CD8-positive, alpha-beta memory T cell (primary cell): ENCODE measurements at regions not wholly inside any gene's neighbourhood (a gene's known extent, or its start where the extent isn't known, plus 50 kb on each side); places are given as distances from the start of the nearest gene placed in this dataset.

ENCODE experiments used
- CTCF ChIA-PET: fragments of 350-600 bp; sonication (Branson Sonifier 250); formaldehyde crosslinking; loops from one replicate; lab custom pipeline; 2021; ENCODE audit warnings: antibody characterized with exemption; lab: Charles Lee
- POLR2A ChIA-PET: fragments of 350-600 bp; sonication (Branson Sonifier 250); formaldehyde crosslinking; loops from one replicate; lab custom pipeline; 2021; ENCODE audit warnings: antibody characterized with exemption; lab: Charles Lee
- DNase-seq, 5 donors: peaks; one replicate each; pipeline versions ENCODE4 v3.0.0 to v3.0.0-alpha.2; 2020 to 2022; ENCODE audit warnings: mixed read lengths in 1 of 5
- H3K27ac ChIP-seq: one replicate; pipeline ENCODE4 v1.7.0; 2013; ENCODE audit warnings: low read depth, mild to moderate bottlenecking, low read length, moderate library complexity
- H3K27me3 ChIP-seq: 2 replicates; pipeline ENCODE4 v1.7.0; 2013; ENCODE audit warnings: low read length, mild to moderate bottlenecking; ENCODE audit not compliant: insufficient read depth, poor library complexity, severe bottlenecking
- H3K36me3 ChIP-seq: 2 replicates; pipeline ENCODE4 v1.7.0; 2013; ENCODE audit warnings: mild to moderate bottlenecking, low read length, moderate library complexity; ENCODE audit not compliant: insufficient read depth
- H3K4me1 ChIP-seq: 2 replicates; pipeline ENCODE4 v1.7.0; 2013; ENCODE audit warnings: mild to moderate bottlenecking, low read length, moderate library complexity; ENCODE audit not compliant: insufficient read depth
- H3K4me3 ChIP-seq: 2 replicates; pipeline ENCODE4 v1.7.0; 2013; ENCODE audit warnings: mild to moderate bottlenecking, low read length
- H3K9me3 ChIP-seq: 2 replicates; pipeline ENCODE4 v1.7.0; 2013; ENCODE audit warnings: mild to moderate bottlenecking, low read length
- H3K27ac Mint-ChIP-seq, 8 donors: one replicate each; pipeline ENCODE4 v1.8.0; 2020 to 2021; ENCODE audit warnings: mixed read lengths in 8 of 8, mild to moderate bottlenecking in 6 of 8, inconsistent platforms in 3 of 8, moderate library complexity in 3 of 8
- H3K27me3 Mint-ChIP-seq, 2 donors: one replicate each; pipeline ENCODE4 v1.8.0; 2020 to 2021; ENCODE audit warnings: mixed read lengths in 2 of 2, mild to moderate bottlenecking in 1 of 2, moderate library complexity in 1 of 2
- H3K36me3 Mint-ChIP-seq, 3 donors: one replicate each; pipeline ENCODE4 v1.8.0; 2020 to 2021; ENCODE audit warnings: mixed read lengths in 3 of 3, inconsistent platforms in 1 of 3, mild to moderate bottlenecking in 1 of 3
- H3K4me1 Mint-ChIP-seq, 3 donors: one replicate each; pipeline ENCODE4 v1.8.0; 2020 to 2021; ENCODE audit warnings: mixed read lengths in 3 of 3, inconsistent platforms in 1 of 3, mild to moderate bottlenecking in 1 of 3
- H3K4me3 Mint-ChIP-seq, 7 donors: one replicate each; pipeline ENCODE4 v1.8.0; 2020 to 2021; ENCODE audit warnings: mixed read lengths in 7 of 7, mild to moderate bottlenecking in 6 of 7, moderate library complexity in 4 of 7, inconsistent platforms in 2 of 7
- H3K9me3 Mint-ChIP-seq, 5 donors: one replicate each; pipeline ENCODE4 v1.8.0; 2020 to 2022; ENCODE audit warnings: mixed read lengths in 5 of 5, mild to moderate bottlenecking in 3 of 5, moderate library complexity in 2 of 5, inconsistent platforms in 1 of 5

DNA sequence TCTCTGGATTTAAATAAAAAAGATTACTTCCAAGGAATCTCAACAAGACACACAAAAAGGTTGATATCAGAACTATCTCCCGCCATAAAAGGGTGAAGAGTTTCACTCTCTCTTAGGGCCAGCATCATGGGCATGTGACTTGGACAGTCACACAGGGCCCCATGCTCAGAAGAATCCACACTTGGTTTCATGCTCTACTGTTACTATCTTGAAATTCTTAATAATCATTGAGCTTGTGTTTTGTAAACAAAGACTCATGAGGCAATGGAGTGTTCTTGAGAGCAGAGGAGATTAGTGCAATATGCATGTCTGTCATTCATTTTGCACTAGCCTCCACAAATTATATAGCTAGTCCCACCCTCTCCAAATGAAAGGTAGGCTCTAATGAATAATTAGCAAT is 58.4 kb downstream of the HMHB1 start:
- no peak overlapping the region for H3K27ac Mint-ChIP-seq
- ChIA-PET CTCF (no interaction called here), POLR2A (no interaction called here)
- H3K27me3 Mint-ChIP-seq, result peaks cover 6 to 15% of the 10 kb centered on the region in 2 donors
- Histone ChIP-seq H3K36me3 (no peaks in the 10 kb centered on the region), H3K27me3 (no peaks in the 10 kb centered on the region), H3K9me3 (no peaks in the 10 kb centered on the region), H3K4me1 (no peaks in the 10 kb centered on the region), H3K4me3 (no peak overlapping the region), H3K27ac (no peak overlapping the region)
- H3K4me1 Mint-ChIP-seq, result no peaks in the 10 kb centered on the region
- no peak for DNase-seq
- H3K36me3 Mint-ChIP-seq, result peaks cover 0 to 6% (median 0%) of the 10 kb centered on the region in 3 donors
- H3K9me3 Mint-ChIP-seq, result no peaks in the 10 kb centered on the region
- no peak overlapping the region for H3K4me3 Mint-ChIP-seq

DNA sequence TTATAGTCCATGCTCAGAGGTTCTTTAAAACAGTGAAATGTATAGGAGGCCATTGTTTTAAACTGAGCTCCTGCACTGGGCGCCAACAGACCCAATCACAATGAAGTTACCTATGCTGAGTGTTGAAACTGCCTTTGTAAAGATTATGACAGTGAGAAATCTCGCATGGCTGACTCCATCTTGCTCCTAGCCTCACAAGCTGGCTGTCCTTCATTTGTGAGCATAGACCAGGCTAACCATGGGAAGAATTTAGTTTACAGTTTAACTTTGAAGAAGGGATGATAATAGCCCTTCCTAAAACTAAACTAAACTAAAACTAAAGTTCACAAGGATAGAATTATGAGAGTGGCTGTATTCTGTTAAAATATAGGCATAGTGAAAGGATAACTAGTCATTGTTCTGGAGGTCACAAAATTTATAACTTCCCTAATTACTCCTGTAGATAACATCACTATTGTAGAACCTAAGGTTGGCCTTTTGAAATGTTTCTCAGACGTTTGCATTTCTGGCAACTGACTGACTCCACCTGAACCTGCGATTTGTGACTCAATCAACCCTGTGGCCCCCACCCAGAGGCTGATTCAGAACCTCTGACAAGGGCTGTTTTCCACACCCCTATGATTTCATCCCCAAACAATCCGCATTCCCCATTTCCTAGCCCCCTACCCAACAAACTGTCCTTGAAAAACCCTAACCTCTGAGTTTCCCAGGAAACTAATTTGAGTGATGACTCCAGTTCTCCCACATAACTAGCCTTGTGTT is 59.1 kb downstream of the HMHB1 start:
- Mint-ChIP-seq H3K4me1 (no peaks in the 10 kb centered on the region), H3K36me3 (peaks cover 0 to 6% (median 0%) of the 10 kb centered on the region in 3 donors), H3K27me3 (peaks cover 6 to 15% of the 10 kb centered on the region in 2 donors), H3K9me3 (no peaks in the 10 kb centered on the region), H3K4me3 (no peak overlapping the region), H3K27ac (peak overlapping the region in 1 of 8 donors; percentile 29)
- H3K4me3 ChIP-seq, result no peak overlapping the region
- H3K9me3 ChIP-seq, result no peaks in the 10 kb centered on the region
- no peak overlapping the region for H3K27ac ChIP-seq
- ChIA-PET CTCF (no interaction called here), POLR2A (no interaction called here)
- no peaks in the 10 kb centered on the region for H3K36me3 ChIP-seq
- H3K4me1 ChIP-seq, result no peaks in the 10 kb centered on the region
- no peak for DNase-seq
- no peaks in the 10 kb centered on the region for H3K27me3 ChIP-seq

DNA sequence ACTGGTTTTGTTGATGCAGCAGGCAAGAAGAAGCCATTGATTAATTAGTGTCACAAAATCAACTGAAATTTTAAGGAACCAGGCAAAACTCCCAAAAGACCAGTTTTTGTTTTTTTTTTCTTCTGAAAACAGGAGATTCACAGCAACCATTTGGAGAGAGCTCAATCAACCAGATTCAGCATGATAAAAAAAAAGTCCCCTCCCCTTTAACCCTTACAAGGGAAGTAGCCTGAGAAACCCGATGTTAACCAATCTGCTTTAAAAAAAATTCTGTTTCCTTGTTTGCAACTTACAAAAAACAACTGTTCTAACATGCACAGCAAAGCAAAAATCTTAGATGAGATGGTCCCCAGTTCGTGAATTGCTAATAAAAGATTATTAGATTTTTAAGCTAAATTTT is 59.7 kb downstream of the HMHB1 start:
- Mint-ChIP-seq H3K27ac (no peak overlapping the region), H3K4me3 (no peak overlapping the region), H3K9me3 (no peaks in the 10 kb centered on the region), H3K36me3 (peaks cover 0 to 6% (median 0%) of the 10 kb centered on the region in 3 donors), H3K4me1 (no peaks in the 10 kb centered on the region), H3K27me3 (peaks cover 6 to 15% of the 10 kb centered on the region in 2 donors)
- CTCF ChIA-PET, result no interaction called here
- DNase-seq, result no peak
- Histone ChIP-seq H3K9me3 (no peaks in the 10 kb centered on the region), H3K4me1 (no peaks in the 10 kb centered on the region), H3K27ac (no peak overlapping the region), H3K36me3 (no peaks in the 10 kb centered on the region), H3K4me3 (no peak overlapping the region), H3K27me3 (no peaks in the 10 kb centered on the region)
- POLR2A ChIA-PET, result no interaction called here

DNA sequence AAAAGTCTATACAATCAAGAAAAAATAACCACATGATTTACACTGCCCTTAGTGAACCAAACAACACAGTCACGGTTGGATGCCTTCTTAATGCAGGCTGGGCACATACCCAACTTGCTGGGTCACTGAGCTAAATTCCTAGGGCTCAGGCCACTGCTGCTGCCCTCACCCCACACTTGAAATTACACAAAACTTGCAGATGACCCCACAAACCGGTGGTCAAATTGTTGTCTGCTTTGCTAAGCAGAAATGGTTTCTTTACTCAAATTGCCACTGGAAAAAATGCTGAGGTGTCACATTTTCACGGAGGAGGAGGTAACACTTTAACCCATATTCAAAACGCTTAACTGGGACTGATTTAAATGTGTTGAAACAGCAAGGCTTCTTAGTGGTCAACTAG is 62.4 kb downstream of the HMHB1 start:
- Mint-ChIP-seq H3K27me3 (peaks cover 5 to 12% of the 10 kb centered on the region in 2 donors), H3K9me3 (no peaks in the 10 kb centered on the region), H3K36me3 (peaks cover 0 to 6% (median 0%) of the 10 kb centered on the region in 3 donors), H3K4me3 (no peak overlapping the region), H3K4me1 (no peaks in the 10 kb centered on the region), H3K27ac (no peak overlapping the region)
- ChIA-PET POLR2A (no interaction called here), CTCF (no interaction called here)
- no peak overlapping the region for H3K27ac ChIP-seq
- H3K4me1 ChIP-seq, result no peaks in the 10 kb centered on the region
- H3K27me3 ChIP-seq, result no peaks in the 10 kb centered on the region
- no peaks in the 10 kb centered on the region for H3K36me3 ChIP-seq
- H3K4me3 ChIP-seq, result no peak overlapping the region
- DNase-seq, result no peak
- no peaks in the 10 kb centered on the region for H3K9me3 ChIP-seq

DNA sequence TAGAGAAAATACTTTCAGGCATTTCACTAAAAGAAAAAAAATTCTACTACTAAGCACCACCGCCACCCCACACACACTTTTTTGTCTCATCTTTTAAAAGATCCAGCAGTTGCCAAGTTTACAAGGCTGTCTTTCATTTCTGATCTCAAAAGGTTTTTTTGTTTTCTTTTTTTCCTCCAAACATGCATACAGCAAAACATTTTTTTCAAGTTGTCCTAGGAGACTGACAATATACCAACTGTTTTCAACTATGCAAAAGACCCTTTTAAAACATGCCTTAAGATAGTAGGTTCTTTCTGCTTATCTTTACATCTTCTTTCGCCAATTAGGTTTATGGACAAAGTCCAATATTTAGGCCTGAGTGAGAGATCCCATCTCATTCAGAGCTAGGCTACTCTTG is 65.2 kb downstream of the HMHB1 start:
- ChIA-PET CTCF (no interaction called here), POLR2A (no interaction called here)
- Histone ChIP-seq H3K36me3 (no peaks in the 10 kb centered on the region), H3K27me3 (no peaks in the 10 kb centered on the region), H3K4me1 (no peaks in the 10 kb centered on the region), H3K4me3 (no peak overlapping the region), H3K27ac (no peak overlapping the region), H3K9me3 (no peaks in the 10 kb centered on the region)
- H3K9me3 Mint-ChIP-seq, result no peaks in the 10 kb centered on the region
- H3K4me1 Mint-ChIP-seq, result no peaks in the 10 kb centered on the region
- no peak for DNase-seq
- H3K27ac Mint-ChIP-seq, result no peak overlapping the region
- H3K27me3 Mint-ChIP-seq, result peaks cover 2 to 11% of the 10 kb centered on the region in 2 donors
- no peaks in the 10 kb centered on the region for H3K36me3 Mint-ChIP-seq
- no peak overlapping the region for H3K4me3 Mint-ChIP-seq

DNA sequence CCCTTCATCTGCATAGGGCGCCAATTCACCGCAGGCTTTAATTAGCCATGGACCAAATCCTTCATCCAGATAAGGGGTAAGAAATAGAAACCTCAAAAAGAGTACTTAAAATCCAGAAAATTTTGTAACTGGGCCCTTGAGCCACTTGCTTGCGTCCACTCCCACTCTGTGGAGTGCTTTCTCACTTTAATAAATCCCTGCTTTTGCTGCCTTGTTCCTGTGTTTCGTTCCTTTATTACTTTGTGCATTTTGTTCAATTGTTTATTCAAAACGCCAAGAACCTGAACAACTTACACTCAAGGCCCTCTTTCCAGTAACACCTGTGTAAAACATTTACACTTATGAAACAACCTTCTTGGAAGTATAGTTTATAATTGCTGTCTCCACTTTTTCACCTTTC is 66.5 kb downstream of the HMHB1 start:
- Mint-ChIP-seq H3K4me3 (no peak overlapping the region), H3K9me3 (no peaks in the 10 kb centered on the region), H3K27ac (no peak overlapping the region), H3K36me3 (no peaks in the 10 kb centered on the region), H3K27me3 (peaks cover 2 to 11% of the 10 kb centered on the region in 2 donors), H3K4me1 (no peaks in the 10 kb centered on the region)
- ChIA-PET POLR2A (no interaction called here), CTCF (no interaction called here)
- Histone ChIP-seq H3K27me3 (no peaks in the 10 kb centered on the region), H3K27ac (no peak overlapping the region), H3K4me1 (no peaks in the 10 kb centered on the region), H3K4me3 (no peak overlapping the region), H3K36me3 (no peaks in the 10 kb centered on the region), H3K9me3 (no peaks in the 10 kb centered on the region)
- no peak for DNase-seq

DNA sequence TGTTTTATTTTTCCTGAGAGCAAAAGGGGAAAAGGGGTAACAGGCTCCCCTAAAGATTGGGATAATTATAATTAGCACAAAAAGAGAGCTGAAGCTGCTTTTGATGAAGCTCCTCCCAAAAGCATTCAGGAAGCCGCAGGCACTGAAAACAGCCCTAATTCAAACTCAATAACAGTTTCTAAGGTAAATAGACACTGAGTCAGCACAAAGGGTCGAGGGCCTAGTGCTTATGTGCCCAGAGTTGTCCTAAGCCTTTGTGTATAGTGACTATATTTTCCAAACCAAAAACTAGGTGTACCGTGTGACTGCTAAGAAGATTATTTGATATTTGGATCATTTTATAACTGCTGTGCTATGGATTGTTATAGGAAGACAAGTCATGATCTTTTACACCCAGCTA is 67.7 kb downstream of the HMHB1 start:
- Mint-ChIP-seq H3K36me3 (no peaks in the 10 kb centered on the region), H3K27ac (no peak overlapping the region), H3K9me3 (no peaks in the 10 kb centered on the region), H3K4me3 (no peak overlapping the region), H3K4me1 (no peaks in the 10 kb centered on the region), H3K27me3 (peaks cover 2 to 11% of the 10 kb centered on the region in 2 donors)
- ChIA-PET POLR2A (no interaction called here), CTCF (interaction anchor here (1.0 kb wide), 1 partner anchor 11 kb away, joined by 3 read pairs; no protein-coding TSS in a partner anchor)
- H3K27ac ChIP-seq, result no peak overlapping the region
- no peaks in the 10 kb centered on the region for H3K36me3 ChIP-seq
- no peaks in the 10 kb centered on the region for H3K4me1 ChIP-seq
- H3K9me3 ChIP-seq, result no peaks in the 10 kb centered on the region
- H3K4me3 ChIP-seq, result no peak overlapping the region
- no peaks in the 10 kb centered on the region for H3K27me3 ChIP-seq
- no peak for DNase-seq

DNA sequence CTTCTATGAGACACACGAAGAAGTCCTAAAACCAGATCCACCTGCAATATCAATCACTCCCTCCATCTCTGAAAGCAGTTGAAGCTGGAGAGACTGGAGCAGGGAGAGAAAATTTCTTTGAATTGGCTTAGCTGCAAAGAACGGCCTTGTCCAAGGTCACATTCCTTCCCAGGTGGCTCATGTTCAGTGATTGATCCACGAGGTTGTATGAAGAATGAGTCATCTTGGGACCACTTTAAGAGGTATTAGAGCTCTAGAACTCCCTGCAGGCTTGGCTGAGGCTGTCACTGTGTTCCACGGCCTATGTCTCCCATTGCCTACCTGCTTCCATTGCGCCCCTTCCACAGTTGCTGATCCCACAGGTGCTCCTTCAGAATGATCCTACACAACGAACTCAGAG is 68.2 kb downstream of the HMHB1 start:
- H3K4me1 Mint-ChIP-seq, result no peaks in the 10 kb centered on the region
- H3K4me3 Mint-ChIP-seq, result no peak overlapping the region
- no peaks in the 10 kb centered on the region for H3K9me3 ChIP-seq
- H3K27ac ChIP-seq, result no peak overlapping the region
- POLR2A ChIA-PET, result no interaction called here
- H3K4me1 ChIP-seq, result no peaks in the 10 kb centered on the region
- no peaks in the 10 kb centered on the region for H3K36me3 Mint-ChIP-seq
- CTCF ChIA-PET, result interaction anchor here (1.0 kb wide), 1 partner anchor 11 kb away, joined by 3 read pairs; no protein-coding TSS in a partner anchor
- no peaks in the 10 kb centered on the region for H3K36me3 ChIP-seq
- H3K4me3 ChIP-seq, result no peak overlapping the region
- DNase-seq, result no peak
- H3K27ac Mint-ChIP-seq, result no peak overlapping the region
- no peaks in the 10 kb centered on the region for H3K9me3 Mint-ChIP-seq
- H3K27me3 Mint-ChIP-seq, result peaks cover 2 to 8% of the 10 kb centered on the region in 2 donors
- H3K27me3 ChIP-seq, result no peaks in the 10 kb centered on the region
